CD1c-positive myeloid dendritic cell (primary cell): ENCODE measurements at regions not wholly inside any gene's neighbourhood (a gene's known extent, or its start where the extent isn't known, plus 50 kb on each side); places are given as distances from the start of the nearest gene placed in this dataset.
"Not testable (repeated sequence)": the region's sequence is repeated elsewhere in the genome, so short reads cannot be mapped to it uniquely, and the experiment has no call there.

Experiments used
- DNase-seq: peaks from one replicate; pipeline ENCODE4 v3.0.0-alpha.2; 2016; ENCODE audit errors: extremely low spot score

DNA sequence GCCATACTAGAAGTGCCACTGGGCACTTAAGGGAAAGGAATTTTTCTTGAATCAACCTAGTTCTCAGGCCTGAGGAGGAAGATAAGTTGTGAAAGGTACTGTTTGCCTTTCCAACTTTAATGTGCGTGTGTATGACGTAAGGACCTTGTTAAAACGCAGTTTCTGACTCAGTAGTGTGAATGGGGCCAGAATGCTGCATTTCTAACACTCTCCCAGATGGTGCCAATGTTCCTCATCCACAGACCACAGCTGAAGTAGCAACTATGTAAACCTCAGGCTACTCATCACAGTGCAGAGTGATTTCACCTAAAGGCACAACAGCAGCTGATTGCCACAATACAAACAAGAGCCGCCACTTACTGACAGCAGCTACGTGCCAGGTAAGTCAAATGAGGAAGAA is 103.6 kb downstream of the OTOL1 start:
- DNase-seq, result no peak

DNA sequence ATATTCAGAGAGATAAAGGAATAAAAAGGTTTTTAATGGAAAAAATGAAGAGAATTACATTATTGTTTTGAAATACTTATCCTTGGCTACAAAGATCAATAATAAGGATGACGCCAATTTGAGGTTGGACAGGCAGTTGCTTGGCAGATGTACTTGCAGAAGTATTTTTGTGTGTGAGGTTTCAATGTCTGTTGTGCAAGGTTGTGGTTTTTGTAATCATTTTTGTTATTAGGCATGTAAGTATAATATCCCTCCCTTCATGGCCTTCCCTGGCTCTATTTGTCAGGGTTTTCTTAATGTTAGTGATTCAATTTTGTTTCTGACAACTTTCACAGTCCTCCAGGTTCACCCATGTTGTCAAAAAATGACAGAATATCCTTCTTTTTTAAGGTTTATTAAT is 105.9 kb downstream of the OTOL1 start:
- DNase-seq, result no peak

GRCh38 chr3:161602918-161603317 is 106.3 kb downstream of the OTOL1 start:
- no peak for DNase-seq

DNA sequence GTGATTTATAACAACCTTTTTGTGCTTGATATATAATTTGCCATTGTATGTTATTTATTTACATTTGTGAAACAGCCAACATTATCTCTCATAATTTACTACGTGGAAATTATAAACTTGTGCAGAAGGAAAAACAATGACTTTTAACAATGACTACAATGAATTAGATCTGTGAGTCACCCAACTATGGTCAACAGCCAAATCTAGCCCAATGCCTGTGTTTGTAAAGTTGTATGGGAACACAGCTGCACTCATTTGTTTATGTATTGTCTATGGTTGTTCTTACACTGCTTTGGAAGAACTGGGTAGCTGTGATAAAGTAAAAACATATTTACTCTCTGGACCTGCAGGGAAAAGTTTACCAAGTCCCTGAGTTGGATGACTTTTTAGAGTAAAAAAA is 110.4 kb downstream of the OTOL1 start:
- no peak for DNase-seq

DNA sequence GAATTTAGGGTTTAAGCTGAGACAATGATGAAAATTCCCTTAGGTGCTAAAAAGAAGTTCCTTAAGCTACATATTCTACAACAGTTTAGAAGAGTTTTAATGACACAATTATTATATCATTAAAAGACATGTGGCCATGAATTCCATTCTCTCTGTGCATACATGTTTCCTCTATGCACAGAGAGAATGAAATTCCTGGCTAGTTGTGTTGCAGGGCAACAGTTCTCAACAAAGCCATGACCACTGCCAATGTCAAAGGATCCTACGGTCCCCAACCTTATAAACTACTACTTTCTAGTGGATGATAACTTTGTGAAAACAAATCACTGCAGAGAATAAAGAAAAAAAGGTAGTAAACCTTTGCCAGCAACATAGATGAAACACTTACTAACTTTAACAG is 122.7 kb downstream of the OTOL1 start:
- no peak for DNase-seq

- DNase-seq, result no peak
Measured at GRCh38 chr3:161630794-161631193, 134.2 kb downstream of the OTOL1 start.

GRCh38 chr3:161631536-161631935 is 134.9 kb downstream of the OTOL1 start:
- DNase-seq, result no peak

GRCh38 chr3:161637559-161637958 is 141.0 kb downstream of the OTOL1 start:
- DNase-seq, result no peak

DNA sequence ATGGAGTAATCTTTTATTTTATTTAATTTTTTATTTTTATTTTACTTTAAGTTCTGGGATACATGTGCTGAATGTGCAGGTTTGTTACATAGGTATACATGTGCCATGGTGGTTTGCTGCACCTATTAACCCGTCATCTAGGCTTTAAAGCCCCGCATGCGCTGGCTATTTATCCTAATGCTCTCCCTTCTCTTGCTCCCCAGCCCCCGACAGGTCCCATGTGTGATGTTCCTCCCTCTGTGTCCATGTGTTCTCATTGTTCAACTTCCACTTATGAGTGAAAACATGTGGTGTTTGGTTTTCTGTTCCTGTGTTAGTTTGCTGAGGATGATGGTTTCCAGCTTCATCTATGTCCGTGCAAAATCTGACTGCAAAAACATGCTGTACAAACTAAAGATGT is 142.5 kb downstream of the OTOL1 start:
- DNase-seq, result not testable (repeated sequence)

DNA sequence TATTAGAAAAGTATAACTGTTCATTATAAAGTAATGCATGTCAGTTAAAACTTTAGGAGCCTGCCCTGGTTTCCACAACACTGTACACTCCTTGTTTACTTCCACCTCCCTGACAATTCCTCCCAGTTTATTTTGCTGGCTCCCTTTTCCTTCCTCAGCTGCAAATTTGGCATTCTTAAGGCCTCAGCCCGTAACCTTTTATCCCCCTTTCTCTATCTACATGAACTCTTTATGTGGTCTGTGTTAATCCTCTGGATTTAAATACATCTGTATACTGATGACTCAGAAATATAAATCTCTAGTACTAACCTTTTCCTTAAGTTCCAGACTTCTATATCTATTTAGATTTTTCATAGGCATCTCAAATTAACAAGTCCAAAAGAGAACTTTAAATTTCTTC is 143.6 kb downstream of the OTOL1 start:
- no peak for DNase-seq

GRCh38 chr3:161641287-161641686 is 144.7 kb downstream of the OTOL1 start:
- no peak for DNase-seq

GRCh38 chr3:161644891-161645635 is 148.5 kb downstream of the OTOL1 start:
- no peak for DNase-seq

GRCh38 chr3:161647936-161648470 is 151.4 kb downstream of the OTOL1 start:
- no peak for DNase-seq

DNA sequence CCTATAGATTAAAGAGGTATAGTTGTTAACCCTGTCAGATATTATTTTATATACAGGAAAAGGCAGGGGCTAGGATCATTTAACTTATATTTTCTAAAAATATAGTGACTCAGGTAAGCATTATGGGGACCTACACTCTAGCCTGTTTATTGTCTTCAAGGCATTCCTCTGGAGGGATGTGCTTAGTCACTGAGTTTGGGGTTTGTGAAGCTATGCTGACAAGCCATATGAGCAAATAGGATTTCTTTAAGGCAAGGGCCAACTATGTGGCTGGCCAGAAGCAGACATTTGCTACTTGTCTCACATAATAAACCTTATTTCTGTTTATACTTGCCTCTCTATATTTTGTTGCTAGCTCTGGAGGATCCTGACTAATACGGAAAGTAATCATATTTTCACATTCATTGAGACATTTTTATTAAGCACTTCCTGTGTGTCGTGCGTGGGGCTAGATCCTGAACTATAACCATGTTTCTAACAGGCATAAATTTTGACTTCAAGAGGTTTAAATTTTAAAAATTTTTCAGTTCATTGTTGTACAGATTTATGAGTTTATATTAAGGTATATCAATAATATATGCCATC is 153.4 kb downstream of the OTOL1 start:
- no peak for DNase-seq

GRCh38 chr3:161657786-161658185 is 161.2 kb downstream of the OTOL1 start:
- DNase-seq, result no peak

- no peak for DNase-seq
Measured at GRCh38 chr3:161671141-161671540, 174.5 kb downstream of the OTOL1 start.

DNA sequence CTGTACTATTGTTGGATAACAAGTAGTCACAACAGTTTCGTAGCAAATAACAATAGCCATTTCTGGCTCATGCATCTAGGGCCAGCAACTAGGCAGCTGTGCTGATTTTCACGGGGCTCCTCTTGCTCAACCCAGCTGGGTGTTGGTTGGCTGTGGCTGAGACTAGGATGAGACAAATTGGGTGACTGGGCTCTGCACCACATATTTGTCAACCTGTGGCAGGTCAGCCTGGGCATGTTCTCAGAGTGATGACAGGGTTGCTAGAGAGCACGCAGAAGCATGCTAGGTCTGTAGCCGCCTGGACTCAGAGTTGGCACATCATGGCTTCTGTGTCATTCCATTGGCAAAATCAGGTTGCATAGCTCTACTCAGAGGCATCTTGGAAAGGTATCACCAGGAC is 175.9 kb downstream of the OTOL1 start:
- no peak for DNase-seq

- DNase-seq, result no peak
Measured at GRCh38 chr3:161673866-161674265, 177.3 kb downstream of the OTOL1 start.

DNA sequence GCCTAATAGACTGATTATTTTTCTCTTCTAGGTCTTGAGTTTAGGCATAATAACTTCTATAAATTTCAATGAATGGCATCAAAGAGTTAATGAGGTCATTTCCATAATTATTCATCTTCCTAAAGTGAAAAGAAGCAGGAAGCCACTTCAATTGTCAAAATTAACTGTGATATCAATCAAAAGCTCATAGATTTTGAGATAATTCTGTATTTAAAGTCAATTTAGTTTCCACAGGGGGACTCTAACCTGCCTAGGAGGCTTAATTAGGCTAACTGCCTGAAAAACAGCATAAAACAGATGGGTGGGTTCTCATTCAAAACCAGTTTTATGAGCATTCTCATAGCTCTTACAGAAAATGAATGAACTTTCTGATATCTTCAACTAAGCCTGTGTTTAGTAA is 177.8 kb downstream of the OTOL1 start:
- no peak for DNase-seq

GRCh38 chr3:161681831-161682230 is 185.2 kb downstream of the OTOL1 start:
- DNase-seq, result not testable (repeated sequence)

DNA sequence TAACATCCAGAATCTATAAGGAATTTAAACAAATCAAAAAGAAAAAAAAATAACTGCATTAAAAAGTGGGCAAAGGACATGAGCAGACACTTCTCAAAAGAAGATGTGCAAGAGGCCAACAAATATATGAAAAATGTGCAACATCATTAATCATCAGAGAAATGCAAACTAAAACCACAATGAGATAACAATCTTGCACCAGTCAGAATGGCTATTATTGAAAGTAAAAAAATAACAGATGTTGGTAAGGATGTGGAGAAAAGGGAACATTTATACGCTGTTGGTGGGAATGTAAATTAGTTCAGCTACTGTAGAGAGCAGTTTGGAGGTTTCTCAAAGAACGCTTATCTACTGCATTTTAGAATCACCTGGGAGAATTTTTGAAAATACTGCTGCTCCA is 186.1 kb downstream of the OTOL1 start:
- DNase-seq, result no peak

DNA sequence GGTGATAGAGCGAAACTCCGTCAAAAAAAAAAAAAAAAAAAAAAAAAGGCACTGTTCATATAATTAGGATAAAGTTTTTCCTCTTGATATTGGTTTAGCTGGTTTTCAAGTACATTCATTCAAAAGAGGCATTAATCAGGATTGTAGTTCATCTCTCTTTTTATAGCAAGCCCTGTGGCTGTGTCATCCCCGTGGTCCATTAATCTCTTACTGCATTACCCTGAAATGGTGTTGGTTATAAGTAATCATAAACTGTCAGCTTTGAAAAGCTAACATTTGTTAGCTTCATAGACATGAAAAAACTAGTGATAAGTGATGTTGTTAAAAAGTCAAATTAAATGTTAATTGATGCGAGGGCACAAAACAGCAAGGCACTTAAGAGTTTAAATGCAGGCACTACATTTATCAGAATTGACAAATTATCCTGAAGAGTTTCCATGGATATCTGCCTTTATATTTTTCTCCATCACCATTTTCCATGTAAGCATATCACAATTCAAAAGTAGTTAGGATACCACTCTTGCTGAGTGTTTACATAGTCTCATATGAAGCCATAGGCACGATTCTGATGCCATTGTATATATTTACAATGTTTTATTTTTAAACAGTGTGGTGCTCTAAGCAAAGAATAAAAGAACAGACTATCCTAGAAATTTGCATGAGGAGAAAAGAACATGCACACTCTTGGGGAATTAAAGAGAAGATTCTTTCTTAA is 193.1 kb downstream of the OTOL1 start:
- DNase-seq, result no peak

DNA sequence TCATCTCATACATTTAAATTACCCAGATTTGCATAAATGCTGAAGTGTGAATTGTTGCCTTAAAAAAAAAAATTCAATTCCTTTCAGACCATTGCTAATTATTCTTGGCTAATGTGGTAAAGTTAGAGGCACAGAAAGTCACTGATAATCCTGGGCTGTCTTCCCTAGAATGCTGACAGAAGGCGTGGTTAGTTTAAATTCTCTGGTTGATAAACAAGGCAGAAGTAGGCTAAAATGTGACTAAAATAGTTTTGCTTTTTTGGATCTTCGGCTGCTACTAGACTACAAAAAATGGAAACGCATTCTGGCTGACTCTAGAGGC is 193.7 kb downstream of the OTOL1 start:
- no peak for DNase-seq
